ENCODE measurements at regions not wholly inside any gene's neighbourhood (a gene's known extent, or its start where the extent isn't known, plus 50 kb on each side); places are given as distances from the start of the nearest gene placed in this dataset.
A peak's percentile ranks its signal among the peaks of the same experiment; 100 is the strongest.

GRCh38 chr1:18021242-18021641, 86.4 kb upstream of the IGSF21 start:
- DNase-seq, result no peak

GRCh38 chr1:18032172-18032859, 75.3 kb upstream of the IGSF21 start:
- DNase-seq, result peak; percentile 85

DNA sequence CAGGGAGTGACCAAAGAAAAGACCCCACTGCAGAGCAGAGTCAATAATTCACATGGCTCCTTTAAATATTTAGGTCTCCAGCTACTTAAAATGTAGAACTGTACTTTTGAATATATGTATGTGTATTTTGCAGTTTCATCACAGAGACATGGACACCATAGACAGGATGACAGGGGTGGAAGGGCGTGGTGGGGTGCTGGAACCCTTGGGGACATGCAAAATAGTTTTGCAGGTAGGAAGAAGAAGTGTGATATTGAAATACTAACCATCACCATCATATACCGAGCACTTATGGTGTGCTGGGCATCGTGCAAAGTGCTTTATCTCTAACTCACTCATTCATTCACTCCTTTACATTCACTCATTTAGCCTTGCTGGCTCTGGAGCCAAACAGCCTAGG, 72.5 kb upstream of the IGSF21 start:
- no peak for DNase-seq

GRCh38 chr1:18037651-18038050, 69.9 kb upstream of the IGSF21 start:
- no peak for DNase-seq

GRCh38 chr1:18038051-18038450, 69.5 kb upstream of the IGSF21 start:
- no peak for DNase-seq

- DNase-seq, result no peak
These were observed 68.5 kb upstream of the IGSF21 start for GRCh38 chr1:18039102-18039501.

GRCh38 chr1:18041102-18041501, 66.5 kb upstream of the IGSF21 start:
- no peak for DNase-seq

DNA sequence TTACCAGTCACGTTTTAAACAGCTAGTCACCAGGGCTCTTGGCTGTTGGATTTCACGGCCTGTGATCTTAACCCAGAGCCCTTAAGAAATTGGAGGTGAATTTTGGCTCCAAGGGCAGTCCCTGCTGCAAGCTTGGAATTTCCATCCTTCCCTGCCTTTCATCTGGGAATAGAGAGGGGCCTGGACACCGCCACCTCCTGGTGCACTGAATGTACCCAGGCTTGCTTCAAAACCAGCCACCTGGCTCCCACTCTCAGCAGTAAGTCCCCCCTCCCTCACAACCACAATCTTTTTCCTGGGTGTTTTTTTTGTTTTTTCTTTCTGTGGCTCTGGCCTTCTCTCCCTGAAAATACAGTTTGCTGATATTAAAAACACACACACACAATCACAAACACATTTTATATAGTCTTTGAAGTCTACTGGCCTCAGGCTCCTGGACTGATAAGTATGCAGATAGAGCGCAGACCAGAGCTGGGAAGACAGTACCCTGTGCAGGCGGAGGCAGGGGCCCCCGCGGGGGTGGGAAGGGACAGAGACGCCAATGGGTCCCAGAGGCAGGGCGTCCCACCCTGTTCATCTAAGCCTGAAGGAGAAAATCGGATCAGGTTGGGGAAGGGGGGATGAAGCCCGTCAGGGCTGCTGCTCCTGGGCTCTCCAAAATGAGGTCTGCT, 65.8 kb upstream of the IGSF21 start:
- no peak for DNase-seq

- no peak for DNase-seq
These were observed 63.7 kb upstream of the IGSF21 start for GRCh38 chr1:18043871-18044270.

- no peak for DNase-seq
These were observed 62.4 kb upstream of the IGSF21 start for GRCh38 chr1:18045203-18045602.

DNA sequence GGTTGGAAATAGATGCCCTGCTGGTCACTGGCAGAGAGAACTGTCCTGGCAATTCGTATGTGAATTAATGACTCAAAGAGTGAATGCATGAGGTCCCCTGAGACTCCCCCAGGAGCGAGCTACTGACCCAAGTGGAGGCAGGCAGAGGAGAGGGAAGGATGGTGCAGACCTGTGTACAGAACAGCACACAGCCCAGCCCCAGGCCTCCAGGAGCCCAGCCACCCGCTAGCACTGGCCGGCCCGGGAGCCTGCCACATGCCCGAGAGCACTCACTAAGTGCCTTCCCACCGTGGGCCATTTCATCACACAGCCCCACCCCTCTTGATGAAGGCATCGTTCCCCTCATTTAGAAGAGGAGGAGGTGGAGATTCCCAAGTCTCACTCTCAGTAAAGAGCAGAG, 62.0 kb upstream of the IGSF21 start:
- no peak for DNase-seq

DNA sequence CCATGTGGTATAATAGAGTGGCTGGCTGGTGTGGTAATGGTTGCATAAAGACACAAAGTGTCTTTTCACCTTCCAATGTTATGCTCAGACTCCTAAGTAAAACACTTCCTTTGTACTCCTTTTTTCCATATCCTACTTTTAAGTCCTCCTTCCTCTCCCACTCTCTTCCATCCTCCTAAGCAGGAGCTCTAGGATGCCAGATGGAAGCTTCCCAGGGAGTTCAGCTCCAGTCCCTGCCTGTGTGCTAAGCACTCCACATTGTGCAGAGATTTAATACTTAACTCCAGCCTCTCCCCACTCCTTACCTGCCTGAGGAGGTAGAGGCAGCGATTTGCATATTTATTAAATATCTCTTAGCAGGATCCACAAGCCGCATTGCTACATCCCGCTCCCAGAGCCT, 60.5 kb upstream of the IGSF21 start:
- no peak for DNase-seq

DNA sequence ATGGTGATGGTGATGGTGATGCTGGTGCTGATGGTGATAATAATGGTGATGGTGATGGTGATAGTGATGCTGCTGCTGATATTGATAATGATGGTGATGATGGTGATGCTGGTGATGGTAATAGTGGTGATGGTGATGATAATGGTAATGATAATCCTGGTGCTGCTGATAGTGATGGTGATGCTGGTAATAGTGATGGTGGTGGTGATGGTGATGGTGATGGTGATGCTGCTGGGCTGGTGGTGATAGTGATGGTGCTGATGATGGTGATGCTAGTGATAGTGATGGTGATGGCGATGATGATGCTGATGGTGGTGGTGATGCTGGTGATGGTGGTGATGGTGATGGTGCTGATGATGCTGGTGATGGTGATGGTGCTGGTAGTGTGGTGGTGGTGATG, 58.4 kb upstream of the IGSF21 start:
- DNase-seq, result no peak

GRCh38 chr1:18052671-18053070, 54.9 kb upstream of the IGSF21 start:
- DNase-seq, result no peak

DNA sequence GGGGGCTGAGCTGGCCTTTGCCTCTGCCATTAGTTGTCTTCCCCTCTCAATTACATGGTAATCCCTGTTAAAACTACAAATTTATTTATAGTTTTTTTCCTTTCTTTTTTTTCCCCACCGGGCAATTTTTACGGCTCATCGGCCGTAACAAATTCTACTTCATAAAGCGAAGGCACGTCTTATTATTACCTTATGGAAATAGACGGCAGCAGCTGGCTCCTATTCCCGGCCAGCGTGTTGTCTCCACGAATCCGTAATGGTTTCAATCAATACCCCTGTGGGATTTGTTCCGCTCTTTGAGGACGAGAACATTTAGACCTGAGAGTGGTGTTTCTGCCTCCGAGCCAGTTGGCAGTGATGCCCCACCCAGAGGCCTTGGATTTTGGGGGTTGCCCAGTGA, 52.4 kb upstream of the IGSF21 start:
- DNase-seq, result no peak

DNA sequence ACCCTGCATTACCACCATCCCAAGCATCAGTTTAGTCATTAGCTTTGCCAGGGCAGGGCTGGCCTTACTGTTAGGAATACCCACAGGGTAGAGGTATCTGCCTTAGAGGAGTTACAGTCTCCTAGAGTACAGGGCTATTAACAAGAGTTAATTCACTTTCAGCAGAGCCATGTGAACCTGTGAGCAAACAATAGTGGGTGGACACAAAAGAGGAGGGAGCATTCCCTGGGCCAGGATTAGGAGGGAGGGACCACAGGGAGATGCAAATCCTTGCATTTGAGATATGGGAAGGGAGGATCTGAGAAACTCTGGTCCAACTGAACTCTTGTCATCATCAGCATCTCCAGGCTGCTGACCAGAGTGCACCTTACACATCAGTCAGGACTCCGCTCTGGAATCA, 51.1 kb upstream of the IGSF21 start:
- DNase-seq, result no peak

DNA sequence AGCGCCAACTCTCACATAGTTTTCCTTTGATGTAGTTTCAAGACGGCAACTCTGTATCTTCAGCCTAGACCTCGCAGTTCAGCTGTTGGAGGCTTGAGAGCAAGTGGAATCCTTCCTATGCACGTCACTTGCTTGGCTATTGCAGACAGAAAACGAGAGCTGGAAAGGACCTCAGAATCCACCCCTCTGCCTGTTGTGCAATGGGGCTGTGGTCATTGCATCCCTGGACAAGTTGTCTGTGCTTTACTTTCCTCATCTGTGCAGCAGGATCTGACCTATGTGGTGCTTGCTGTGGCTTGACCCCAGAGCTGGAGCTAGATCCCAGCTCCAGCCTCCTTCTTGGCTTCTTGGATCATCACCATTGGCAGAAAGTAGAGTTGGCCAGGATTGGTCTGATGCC, 50.0 kb upstream of the IGSF21 start:
- DNase-seq, result no peak
